KMS-11 (cell line): ENCODE measurements at regions not wholly inside any gene's neighbourhood (a gene's known extent, or its start where the extent isn't known, plus 50 kb on each side); places are given as distances from the start of the nearest gene placed in this dataset.

ENCODE experiments used
- H2AFZ ChIP-seq: fragments of 200-600 bp; sonication (generic); 2 replicates; pipeline ENCODE4 v1.6.1; 2016; ENCODE audit warnings: antibody characterized with exemption, mixed run types, low read depth
- H3K27ac ChIP-seq: fragments of 200-600 bp; sonication (generic); 2 replicates; pipeline ENCODE4 v1.6.1; 2016; ENCODE audit warnings: mild to moderate bottlenecking, mixed run types
- H3K27me3 ChIP-seq: fragments of 200-600 bp; sonication (generic); 2 replicates; pipeline ENCODE4 v1.6.1; 2017; ENCODE audit warnings: mild to moderate bottlenecking, low read depth, mixed run types, moderate library complexity; ENCODE audit not compliant: insufficient read depth
- H3K36me3 ChIP-seq: fragments of 200-600 bp; sonication (generic); 2 replicates; pipeline ENCODE4 v1.6.1; 2017; ENCODE audit warnings: mild to moderate bottlenecking, mixed run types; ENCODE audit not compliant: insufficient read depth
- H3K4me1 ChIP-seq: fragments of 200-600 bp; sonication (generic); 2 replicates; pipeline ENCODE4 v1.6.1; 2016; ENCODE audit warnings: mild to moderate bottlenecking, low read depth, mixed run types; ENCODE audit not compliant: poor library complexity, severe bottlenecking
- H3K4me2 ChIP-seq: fragments of 200-600 bp; sonication (generic); 2 replicates; pipeline ENCODE4 v1.7.0; 2016; ENCODE audit warnings: mild to moderate bottlenecking, mixed run types
- H3K4me3 ChIP-seq: fragments of 200-600 bp; sonication (generic); IDR thresholded peaks from 2 replicates; pipeline ENCODE4 v1.6.1; 2017; ENCODE audit warnings: low read depth, low read length, mixed read lengths; ENCODE audit not compliant: insufficient read depth
- H3K79me2 ChIP-seq: fragments of 200-600 bp; sonication (generic); 2 replicates; pipeline ENCODE4 v1.6.1; 2016; ENCODE audit warnings: low read depth, mixed run types; ENCODE audit not compliant: insufficient read depth
- H3K9ac ChIP-seq: fragments of 200-600 bp; sonication (generic); 2 replicates; pipeline ENCODE4 v1.6.1; 2016; ENCODE audit warnings: mild to moderate bottlenecking, mixed run types
- H4K20me1 ChIP-seq: fragments of 200-600 bp; sonication (generic); 2 replicates; pipeline ENCODE4 v1.6.1; 2016; ENCODE audit warnings: mild to moderate bottlenecking, mixed run types; ENCODE audit not compliant: insufficient read depth
- CTCF ChIP-seq: fragments of 200-600 bp; sonication (generic); conservative IDR thresholded peaks from 2 replicates; pipeline ENCODE4 v1.6.1; 2017; ENCODE audit warnings: low read depth, mild to moderate bottlenecking, antibody characterized with exemption, low read length, moderate library complexity, mixed read lengths

GRCh38 chr15:31435261-31435911, 108.8 kb downstream of the KLF13 start:
- Histone ChIP-seq H4K20me1 (no peaks in the 10 kb centered on the region), H3K27me3 (no peaks in the 10 kb centered on the region), H3K27ac (peak overlapping the region; percentile 24), H3K4me3 (no peak overlapping the region), H3K36me3 (no peaks in the 10 kb centered on the region), H2AFZ (peak overlapping the region; percentile 52), H3K9ac (no peak overlapping the region), H3K79me2 (no peaks in the 10 kb centered on the region), H3K4me2 (peak overlapping the region; percentile 68), H3K4me1 (peaks cover 38% of the 10 kb centered on the region)
- TF ChIP-seq CTCF = peak; percentile 78

- H3K27ac ChIP-seq = no peak overlapping the region
- H3K27me3 ChIP-seq = no peaks in the 10 kb centered on the region
- H3K79me2 ChIP-seq = no peaks in the 10 kb centered on the region
- H3K4me2 ChIP-seq = peak overlapping the region; percentile 68
- H4K20me1 ChIP-seq = no peaks in the 10 kb centered on the region
- no peak overlapping the region for H3K4me3 ChIP-seq
- no peak for TF ChIP-seq CTCF
- peaks cover 38% of the 10 kb centered on the region for H3K4me1 ChIP-seq
- no peaks in the 10 kb centered on the region for H3K36me3 ChIP-seq
- H2AFZ ChIP-seq = peak overlapping the region; percentile 52; the same call in 1 of the 2 replicates
- H3K9ac ChIP-seq = no peak overlapping the region
Observed at GRCh38 chr15:31435912-31436628, 109.4 kb downstream of the KLF13 start.

- peaks cover 38% of the 10 kb centered on the region for H3K4me1 ChIP-seq
- H3K27ac ChIP-seq = no peak overlapping the region
- H3K4me2 ChIP-seq = peak overlapping the region; percentile 53
- H3K27me3 ChIP-seq = no peaks in the 10 kb centered on the region
- H4K20me1 ChIP-seq = no peaks in the 10 kb centered on the region
- H2AFZ ChIP-seq = peak overlapping the region; percentile 46
- no peaks in the 10 kb centered on the region for H3K36me3 ChIP-seq
- no peaks in the 10 kb centered on the region for H3K79me2 ChIP-seq
- no peak overlapping the region for H3K9ac ChIP-seq
- H3K4me3 ChIP-seq = no peak overlapping the region
- no peak for TF ChIP-seq CTCF
Observed at GRCh38 chr15:31437686-31438085, 111.1 kb downstream of the KLF13 start.

GRCh38 chr15:31438601-31439265, 112.1 kb downstream of the KLF13 start:
- peaks cover 38% of the 10 kb centered on the region for H3K4me1 ChIP-seq
- no peak for TF ChIP-seq CTCF

More at GRCh38 chr15:31438601-31439265, 112.1 kb downstream of the KLF13 start:
- Histone ChIP-seq H4K20me1 (no peaks in the 10 kb centered on the region), H3K27ac (no peak overlapping the region), H3K27me3 (no peaks in the 10 kb centered on the region), H3K9ac (no peak overlapping the region), H2AFZ (no peak overlapping the region), H3K4me2 (no peak overlapping the region), H3K79me2 (no peaks in the 10 kb centered on the region), H3K4me3 (no peak overlapping the region), H3K36me3 (no peaks in the 10 kb centered on the region)
